H1 (cell line): ENCODE measurements at regions not wholly inside any gene's neighbourhood (a gene's known extent, or its start where the extent isn't known, plus 50 kb on each side); places are given as distances from the start of the nearest gene placed in this dataset.

Experiments
- BCL11A ChIP-seq, 2 experiments: IDR thresholded peaks; one replicate each; pipeline ENCODE4 v1.6.1; 2011; ENCODE audit warnings: low read depth in 2 of 2, low read length in 2 of 2, mild to moderate bottlenecking in 2 of 2
- CHD7 ChIP-seq: fragments of 300-600 bp; sonication (generic); IDR thresholded peaks from 2 replicates; pipeline ENCODE4 v1.7.1; 2012; ENCODE audit warnings: low read length, moderate library complexity, mild to moderate bottlenecking, inconsistent platforms; ENCODE audit not compliant: insufficient replicate concordance
- FOSL1 ChIP-seq: IDR thresholded peaks from 2 replicates; pipeline ENCODE4 v1.6.1; 2011; ENCODE audit warnings: mild to moderate bottlenecking, low read depth, low read length, moderate library complexity; ENCODE audit not compliant: insufficient read depth
- TEAD4 ChIP-seq: IDR thresholded peaks from 2 replicates; pipeline ENCODE4 v1.6.1; 2012; ENCODE audit warnings: low read depth, low read length, inconsistent platforms, mixed read lengths
- TF ChIP-seq, protein P1 (sequence below): IDR thresholded peaks from 2 replicates; pipeline ENCODE4 v1.6.1; 2012; ENCODE audit warnings: inconsistent platforms

DNA sequence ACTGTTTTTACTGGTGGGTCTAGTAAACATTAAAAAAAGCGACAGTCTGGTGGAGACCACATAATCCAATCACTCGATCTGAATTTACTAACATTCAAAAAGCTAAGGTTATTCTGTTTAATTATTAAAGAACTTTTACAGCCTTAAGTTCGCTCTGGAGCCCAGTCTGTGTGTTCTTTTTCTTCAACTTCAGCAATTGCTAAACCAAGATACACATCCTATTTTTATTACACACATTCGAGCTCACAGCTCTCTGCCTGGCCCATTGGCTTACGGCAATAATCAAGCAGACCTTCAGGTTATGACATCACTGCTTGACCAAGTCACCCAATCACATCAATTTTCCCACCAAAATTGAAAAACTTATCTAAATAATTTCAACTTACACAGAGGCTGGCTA lies 57.4 kb upstream of the PRSS16 start (continued):
- TF ChIP-seq CHD7 (no peak), TEAD4 (no peak), BCL11A (IDR thresholded peaks at IDR 0.05; ENCODE audit: low read depth in 2 of 2, low read length in 2 of 2) (no peak), FOSL1 (no peak)
- TF ChIP-seq, protein P1, sequence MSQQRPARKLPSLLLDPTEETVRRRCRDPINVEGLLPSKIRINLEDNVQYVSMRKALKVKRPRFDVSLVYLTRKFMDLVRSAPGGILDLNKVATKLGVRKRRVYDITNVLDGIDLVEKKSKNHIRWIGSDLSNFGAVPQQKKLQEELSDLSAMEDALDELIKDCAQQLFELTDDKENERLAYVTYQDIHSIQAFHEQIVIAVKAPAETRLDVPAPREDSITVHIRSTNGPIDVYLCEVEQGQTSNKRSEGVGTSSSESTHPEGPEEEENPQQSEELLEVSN = no peak
